Suprapubic skin (tissue), 4 donors: ENCODE measurements at regions not wholly inside any gene's neighbourhood (a gene's known extent, or its start where the extent isn't known, plus 50 kb on each side); places are given as distances from the start of the nearest gene placed in this dataset.

Experiments used
- DNase-seq, 2 donors: peaks; one replicate each; pipeline ENCODE4 v3.0.0-alpha.2; 2019; ENCODE audit warnings: low spot score in 2 of 2
- H3K27ac ChIP-seq: fragments of 200-600 bp; sonication (generic); one replicate; pipeline ENCODE4 v1.5.1; 2019
- H3K27me3 ChIP-seq: fragments of 200-600 bp; sonication (generic); one replicate; pipeline ENCODE4 v1.5.1; 2019
- H3K36me3 ChIP-seq: fragments of 200-600 bp; sonication (generic); one replicate; pipeline ENCODE4 v1.5.1; 2019
- H3K4me1 ChIP-seq: fragments of 200-600 bp; sonication (generic); one replicate; pipeline ENCODE4 v1.5.1; 2019
- H3K4me3 ChIP-seq: fragments of 200-600 bp; sonication (generic); one replicate; pipeline ENCODE4 v1.5.1; 2019; ENCODE audit warnings: mild to moderate bottlenecking
- H3K9me3 ChIP-seq: fragments of 200-600 bp; sonication (generic); one replicate; pipeline ENCODE4 v1.5.1; 2019
- CTCF ChIP-seq, 2 donors: fragments of 200-600 bp in 1 of 2; fragments of 450-650 bp in 1 of 2; sonication (generic) in 1 of 2; IDR thresholded peaks; one replicate each; pipeline ENCODE4 v1.5.1; 2016 to 2019; ENCODE audit warnings: antibody characterized with exemption in 2 of 2, mild to moderate bottlenecking in 1 of 2, moderate library complexity in 1 of 2
- EP300 ChIP-seq: sonication (generic); formaldehyde crosslinking; IDR thresholded peaks from one replicate; pipeline ENCODE4 v1.6.1; 2017; ENCODE audit warnings: antibody characterized with exemption
- POLR2A ChIP-seq, 2 donors: fragments of 450-650 bp; IDR thresholded peaks; one replicate each; pipeline ENCODE4 v1.6.1; 2017; ENCODE audit warnings: antibody characterized with exemption in 2 of 2, mild to moderate bottlenecking in 2 of 2, moderate library complexity in 2 of 2
- POLR2AphosphoS5 ChIP-seq, 3 donors: sonication (generic); formaldehyde crosslinking; IDR thresholded peaks; one replicate each; pipeline ENCODE4 v1.6.1; 2017; ENCODE audit warnings: antibody characterized with exemption in 3 of 3
- WGBS: methylation state at CpG from one replicate; pipeline ENCODE4 v1.1.5; 2018; 5-methylcytosine and 5-hydroxymethylcytosine counted together

GRCh38 chr2:126038861-126039260 is 617.1 kb upstream of the GYPC start:
- TF ChIP-seq POLR2AphosphoS5 (IDR thresholded peaks at IDR 0.05) (no peak), POLR2A (IDR thresholded peaks at IDR 0.05) (no peak), CTCF (IDR thresholded peaks at IDR 0.05) (no peak), EP300 (no peak)
- 37% methylated on average over 2 of the region's 2 CpGs for WGBS
- no peak for DNase-seq
- Histone ChIP-seq H3K4me1 (no peaks in the 10 kb centered on the region), H3K36me3 (no peaks in the 10 kb centered on the region), H3K9me3 (no peaks in the 10 kb centered on the region), H3K4me3 (no peak overlapping the region), H3K27ac (no peak overlapping the region), H3K27me3 (no peaks in the 10 kb centered on the region)

GRCh38 chr2:126041391-126042047 is 614.4 kb upstream of the GYPC start:
- Histone ChIP-seq H3K36me3 (no peaks in the 10 kb centered on the region), H3K9me3 (no peaks in the 10 kb centered on the region), H3K4me3 (no peak overlapping the region), H3K27ac (no peak overlapping the region), H3K4me1 (no peaks in the 10 kb centered on the region), H3K27me3 (no peaks in the 10 kb centered on the region)
- WGBS: 53% methylated on average over 3 of the region's 3 CpGs
- no peak for TF ChIP-seq EP300
- TF ChIP-seq POLR2A (IDR thresholded peaks at IDR 0.05): no peak
- TF ChIP-seq POLR2AphosphoS5 (IDR thresholded peaks at IDR 0.05): no peak
- no peak for TF ChIP-seq CTCF (IDR thresholded peaks at IDR 0.05)
- DNase-seq: no peak

GRCh38 chr2:126042089-126042488 is 613.9 kb upstream of the GYPC start:
- Histone ChIP-seq H3K27ac (no peak overlapping the region), H3K27me3 (no peaks in the 10 kb centered on the region), H3K4me3 (no peak overlapping the region), H3K9me3 (no peaks in the 10 kb centered on the region), H3K4me1 (no peaks in the 10 kb centered on the region), H3K36me3 (no peaks in the 10 kb centered on the region)
- no peak for DNase-seq
- TF ChIP-seq POLR2AphosphoS5 (IDR thresholded peaks at IDR 0.05): no peak
- no peak for TF ChIP-seq CTCF (IDR thresholded peaks at IDR 0.05)
- no peak for TF ChIP-seq POLR2A (IDR thresholded peaks at IDR 0.05)
- no peak for TF ChIP-seq EP300

- Histone ChIP-seq H3K9me3 (peaks cover 17% of the 10 kb centered on the region), H3K27me3 (no peaks in the 10 kb centered on the region), H3K4me3 (no peak overlapping the region), H3K36me3 (no peaks in the 10 kb centered on the region), H3K4me1 (no peaks in the 10 kb centered on the region), H3K27ac (no peak overlapping the region)
- DNase-seq: no peak
- no peak for TF ChIP-seq CTCF (IDR thresholded peaks at IDR 0.05)
- TF ChIP-seq POLR2AphosphoS5 (IDR thresholded peaks at IDR 0.05): no peak
- TF ChIP-seq EP300: no peak
- TF ChIP-seq POLR2A (IDR thresholded peaks at IDR 0.05): no peak
Measured at GRCh38 chr2:126048719-126049118, 607.2 kb upstream of the GYPC start.

GRCh38 chr2:126049461-126049860 is 606.5 kb upstream of the GYPC start:
- Histone ChIP-seq H3K36me3 (no peaks in the 10 kb centered on the region), H3K27me3 (no peaks in the 10 kb centered on the region), H3K4me3 (no peak overlapping the region), H3K4me1 (no peaks in the 10 kb centered on the region), H3K9me3 (peaks cover 17% of the 10 kb centered on the region), H3K27ac (no peak overlapping the region)
- 80% methylated on average over 1 of the region's 1 CpG for WGBS
- DNase-seq: no peak
- TF ChIP-seq POLR2A (IDR thresholded peaks at IDR 0.05) (no peak), CTCF (IDR thresholded peaks at IDR 0.05) (no peak), POLR2AphosphoS5 (IDR thresholded peaks at IDR 0.05) (no peak), EP300 (no peak)
